ENCODE measurements at regions not wholly inside any gene's neighbourhood (a gene's known extent, or its start where the extent isn't known, plus 50 kb on each side); places are given as distances from the start of the nearest gene placed in this dataset.

- TF ChIP-seq CTCF (IDR thresholded peaks at IDR 0.05) (no peak), HMGXB4 (CRISPR knock-in tag; IDR thresholded peaks at IDR 0.05) (no peak), NR3C1 (CRISPR knock-in tag; conservative IDR thresholded peaks at IDR 0.05; ENCODE audit: low read depth) (no peak), ZNF121 (CRISPR knock-in tag; IDR thresholded peaks at IDR 0.05) (no peak), CREM (CRISPR knock-in tag; IDR thresholded peaks at IDR 0.05) (no peak)
Observed at GRCh38 chr3:109869586-109869985, 532.2 kb upstream of the DPPA4 start.

Data from WTC11 (cell line).